ENCODE measurements at regions not wholly inside any gene's neighbourhood (a gene's known extent, or its start where the extent isn't known, plus 50 kb on each side); places are given as distances from the start of the nearest gene placed in this dataset.

GRCh38 chr16:64181271-64181925 lies 940.5 kb downstream of the CDH11 start:
- TF ChIP-seq SIN3A (IDR thresholded peaks at IDR 0.05; ENCODE audit: borderline replicate concordance, insufficient read depth, low read length): no peak
- no peak for TF ChIP-seq POLR2AphosphoS5 (IDR thresholded peaks at IDR 0.05; ENCODE audit: low read depth, low read length)
- no peak for TF ChIP-seq TAF1 (IDR thresholded peaks at IDR 0.05; ENCODE audit: borderline replicate concordance, insufficient read depth, low read length)

All from PFSK-1 (cell line).